MCF 10A (cell line): ENCODE measurements at regions not wholly inside any gene's neighbourhood (a gene's known extent, or its start where the extent isn't known, plus 50 kb on each side); places are given as distances from the start of the nearest gene placed in this dataset.

Experiments
- BruUV-seq: library from RNA; stranded (reverse); fragments of 400-500 nt; replicated peaks from 2 replicates; lab custom pipeline; 2021; lab: Mats Ljungman, UMichigan
- CTCF ChIA-PET: fragments of 300-600 bp; sonication (Branson Sonifier 250); formaldehyde crosslinking; extraction: SDS; loops from one replicate; lab custom pipeline; 2021; ENCODE audit warnings: antibody characterized with exemption, inconsistent platforms; lab: Yijun Ruan, JAX
- POLR2A ChIA-PET: fragments of 300-600, 350-650 bp; sonication (Branson Sonifier 250); formaldehyde crosslinking; extraction: SDS; loops from one replicate; lab custom pipeline; 2020; ENCODE audit warnings: antibody characterized with exemption, inconsistent platforms; lab: Yijun Ruan, JAX
- DNase-seq: peaks from one replicate; pipeline ENCODE4 v3.0.0-alpha.2; 2018; ENCODE audit not compliant: unreplicated experiment
- H3K27ac Mint-ChIP-seq: one replicate; pipeline ENCODE4 v1.8.0; 2022; ENCODE audit warnings: mild to moderate bottlenecking, low read depth, mixed read lengths; ENCODE audit not compliant: unreplicated experiment
- H3K27me3 Mint-ChIP-seq: one replicate; pipeline ENCODE4 v1.8.0; 2022; ENCODE audit warnings: mixed read lengths; ENCODE audit not compliant: insufficient read depth, unreplicated experiment
- H3K36me3 Mint-ChIP-seq: one replicate; pipeline ENCODE4 v1.8.0; 2022; ENCODE audit warnings: mild to moderate bottlenecking, moderate library complexity, mixed read lengths; ENCODE audit not compliant: insufficient read depth, unreplicated experiment
- H3K4me1 Mint-ChIP-seq: one replicate; pipeline ENCODE4 v1.8.0; 2022; ENCODE audit warnings: mixed read lengths; ENCODE audit not compliant: insufficient read depth, unreplicated experiment
- H3K4me3 Mint-ChIP-seq: one replicate; pipeline ENCODE4 v1.8.0; 2022; ENCODE audit warnings: mild to moderate bottlenecking, moderate library complexity, mixed read lengths; ENCODE audit not compliant: unreplicated experiment
- H3K9me3 Mint-ChIP-seq: one replicate; pipeline ENCODE4 v1.8.0; 2022; ENCODE audit warnings: mixed read lengths; ENCODE audit not compliant: unreplicated experiment
- CTCF ChIP-seq: fragments of 200-600 bp; IDR thresholded peaks from one replicate; pipeline ENCODE4 v1.8.0; 2022; ENCODE audit warnings: antibody characterized with exemption, mild to moderate bottlenecking; ENCODE audit not compliant: unreplicated experiment
- intact Hi-C: fragments of 100-400 bp; cut with micrococcal nuclease; formaldehyde crosslinking; loops from 2 replicates; pipeline ENCODE4 v1.14.1; 2022

GRCh38 chr9:18190671-18191374, 283.1 kb upstream of the ADAMTSL1 start:
- CTCF ChIA-PET: interaction anchor here (0.6 to 1.5 kb wide), 7 partner anchors 16 to 389 kb away, joined by 3 to 5 read pairs (median 4); no protein-coding TSS in a partner anchor
- POLR2A ChIA-PET: no interaction called here
- no peak for TF ChIP-seq CTCF
- no peaks in the 10 kb centered on the region for H3K9me3 Mint-ChIP-seq
- no peaks in the 10 kb centered on the region for H3K4me1 Mint-ChIP-seq
- H3K36me3 Mint-ChIP-seq: no peaks in the 10 kb centered on the region
- H3K27ac Mint-ChIP-seq: no peak overlapping the region
- no TSS peak for BruUV-seq
- H3K4me3 Mint-ChIP-seq: no peak overlapping the region
- peaks cover 19% of the 10 kb centered on the region for H3K27me3 Mint-ChIP-seq
- intact Hi-C loops: no loop called here
- DNase-seq: no peak

GRCh38 chr9:18194316-18194715, 279.6 kb upstream of the ADAMTSL1 start:
- BruUV-seq: no TSS peak
- no peaks in the 10 kb centered on the region for H3K4me1 Mint-ChIP-seq
- peaks cover 19% of the 10 kb centered on the region for H3K27me3 Mint-ChIP-seq
- H3K9me3 Mint-ChIP-seq: no peaks in the 10 kb centered on the region
- no peak overlapping the region for H3K4me3 Mint-ChIP-seq
- H3K27ac Mint-ChIP-seq: no peak overlapping the region
- TF ChIP-seq CTCF: no peak
- ChIA-PET POLR2A (no interaction called here), CTCF (interaction anchor here (1.3 to 3.8 kb wide), 2 partner anchors 10 to 13 kb away, joined by 3 to 17 read pairs; no protein-coding TSS in a partner anchor)
- intact Hi-C loops: no loop called here
- no peaks in the 10 kb centered on the region for H3K36me3 Mint-ChIP-seq
- no peak for DNase-seq

GRCh38 chr9:18195223-18195622, 278.7 kb upstream of the ADAMTSL1 start:
- no peaks in the 10 kb centered on the region for H3K4me1 Mint-ChIP-seq
- TF ChIP-seq CTCF: no peak
- no peak for DNase-seq
- no peak overlapping the region for H3K4me3 Mint-ChIP-seq
- no TSS peak for BruUV-seq
- ChIA-PET CTCF (interaction anchor here (0.7 to 3.8 kb wide), 5 partner anchors 9 to 384 kb away, joined by 3 to 17 read pairs (median 3); no protein-coding TSS in a partner anchor), POLR2A (no interaction called here)
- no peak overlapping the region for H3K27ac Mint-ChIP-seq
- H3K27me3 Mint-ChIP-seq: peaks cover 19% of the 10 kb centered on the region
- no peaks in the 10 kb centered on the region for H3K9me3 Mint-ChIP-seq
- H3K36me3 Mint-ChIP-seq: no peaks in the 10 kb centered on the region
- intact Hi-C loops: no loop called here

- no peak for TF ChIP-seq CTCF
- Mint-ChIP-seq H3K4me1 (no peaks in the 10 kb centered on the region), H3K4me3 (no peak overlapping the region), H3K36me3 (no peaks in the 10 kb centered on the region), H3K9me3 (no peaks in the 10 kb centered on the region), H3K27ac (no peak overlapping the region), H3K27me3 (peaks cover 30% of the 10 kb centered on the region)
- no TSS peak for BruUV-seq
- CTCF ChIA-PET: interaction anchor here (1.4 to 2.2 kb wide), 2 partner anchors 10 to 392 kb away, joined by 5 to 8 read pairs; no protein-coding TSS in a partner anchor
- intact Hi-C loops: no loop called here
- no peak for DNase-seq
- POLR2A ChIA-PET: no interaction called here
These were observed 271.0 kb upstream of the ADAMTSL1 start for GRCh38 chr9:18202924-18203323.
